GM18511 (cell line): ENCODE measurements at regions not wholly inside any gene's neighbourhood (a gene's known extent, or its start where the extent isn't known, plus 50 kb on each side); places are given as distances from the start of the nearest gene placed in this dataset.
"Not testable (repeated sequence)": the region's sequence is repeated elsewhere in the genome, so short reads cannot be mapped to it uniquely, and the experiment has no call there.

Source experiments
- ATAC-seq: cut with Tn5 transposase; IDR thresholded peaks from one replicate; pipeline ENCODE4 v1.9.1; 2021; ENCODE audit warnings: mild to moderate bottlenecking, moderate library complexity; ENCODE audit not compliant: unreplicated experiment

GRCh38 chr6:85287158-85287557 lies 162.7 kb upstream of the NT5E start:
- no peak for ATAC-seq

- not testable (repeated sequence) for ATAC-seq
These were observed 163.4 kb upstream of the NT5E start for GRCh38 chr6:85286507-85286906.

GRCh38 chr6:85285934-85286333 lies 163.9 kb upstream of the NT5E start:
- ATAC-seq, result no peak

GRCh38 chr6:85285114-85285513 lies 164.8 kb upstream of the NT5E start:
- no peak for ATAC-seq

- no peak for ATAC-seq
These were observed 166.4 kb upstream of the NT5E start for GRCh38 chr6:85283436-85283835.

- ATAC-seq, result no peak
These were observed 171.3 kb upstream of the NT5E start for GRCh38 chr6:85278466-85279035.

GRCh38 chr6:85276026-85276425 lies 173.9 kb upstream of the NT5E start:
- not testable (repeated sequence) for ATAC-seq

- ATAC-seq, result no peak
These were observed 174.4 kb upstream of the NT5E start for GRCh38 chr6:85275338-85275985.

- ATAC-seq, result no peak
These were observed 176.0 kb upstream of the NT5E start for GRCh38 chr6:85273870-85274269.

- no peak for ATAC-seq
These were observed 176.8 kb upstream of the NT5E start for GRCh38 chr6:85273046-85273445.

- no peak for ATAC-seq
These were observed 177.3 kb upstream of the NT5E start for GRCh38 chr6:85272592-85272991.

GRCh38 chr6:85262621-85263020 lies 187.3 kb upstream of the NT5E start:
- no peak for ATAC-seq

- ATAC-seq, result no peak
These were observed 188.6 kb upstream of the NT5E start for GRCh38 chr6:85261271-85261670.

- no peak for ATAC-seq
These were observed 194.2 kb upstream of the NT5E start for GRCh38 chr6:85255661-85256060.

- ATAC-seq, result no peak
These were observed 197.3 kb upstream of the NT5E start for GRCh38 chr6:85252552-85252951.

GRCh38 chr6:85252085-85252484 lies 197.8 kb upstream of the NT5E start:
- no peak for ATAC-seq

- ATAC-seq, result no peak
These were observed 198.6 kb upstream of the NT5E start for GRCh38 chr6:85251300-85251699.

GRCh38 chr6:85250586-85251220 lies 199.2 kb upstream of the NT5E start:
- ATAC-seq, result no peak

- no peak for ATAC-seq
These were observed 204.9 kb upstream of the NT5E start for GRCh38 chr6:85245004-85245403.

GRCh38 chr6:85241498-85242052 lies 208.3 kb upstream of the NT5E start:
- no peak for ATAC-seq

- no peak for ATAC-seq
These were observed 209.0 kb upstream of the NT5E start for GRCh38 chr6:85240787-85241385.

- no peak for ATAC-seq
These were observed 212.4 kb upstream of the NT5E start for GRCh38 chr6:85237478-85237877.
